ENCODE measurements at regions not wholly inside any gene's neighbourhood (a gene's known extent, or its start where the extent isn't known, plus 50 kb on each side); places are given as distances from the start of the nearest gene placed in this dataset.

DNA sequence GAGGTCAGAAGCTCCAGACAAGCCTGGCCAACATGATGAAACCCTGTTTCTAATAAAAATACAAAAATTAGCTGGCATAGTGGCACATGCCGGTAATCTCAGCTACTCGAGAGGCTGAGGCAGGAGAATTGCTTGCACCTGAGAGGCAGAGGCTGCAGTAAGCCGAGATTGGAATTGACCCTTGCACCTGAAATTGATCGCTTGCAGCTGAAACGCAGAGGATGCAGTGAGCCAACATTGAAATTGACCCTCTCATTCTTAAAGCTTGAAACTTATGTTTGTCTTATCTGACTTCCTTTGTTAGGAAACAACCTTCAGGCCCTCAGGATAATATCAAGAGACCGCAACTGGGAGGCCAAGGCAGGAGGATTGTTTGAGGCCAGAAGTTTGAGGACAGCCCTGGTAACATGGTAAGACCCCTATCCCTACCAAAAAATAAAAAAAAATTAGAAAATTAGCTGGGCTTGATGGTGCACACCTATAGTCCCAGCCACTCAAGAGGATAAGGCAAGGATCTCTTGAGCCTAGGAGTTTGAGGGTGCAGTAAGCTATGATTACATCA lies 376.6 kb upstream of the XYLT1 start:
- no peak for DNase-seq

DNA sequence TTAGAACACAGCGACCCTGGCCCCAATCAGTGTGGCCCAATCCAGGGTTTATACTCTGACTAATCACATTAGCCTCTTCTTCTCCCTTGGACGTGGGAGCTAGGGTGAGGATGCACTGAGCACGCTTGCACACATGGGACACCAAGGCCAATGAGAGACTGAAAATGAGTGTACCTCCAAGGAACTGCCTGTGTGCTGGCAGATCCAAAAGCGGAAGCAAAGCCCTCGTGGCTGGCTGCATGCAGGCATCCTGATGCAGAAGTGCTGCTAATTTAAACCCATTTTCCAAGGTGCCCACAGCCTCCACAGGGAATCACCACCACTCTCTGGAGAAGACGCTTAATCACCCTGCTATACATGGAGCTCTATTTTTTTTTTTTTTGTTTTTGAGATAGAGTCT lies 375.3 kb upstream of the XYLT1 start:
- DNase-seq = no peak

DNA sequence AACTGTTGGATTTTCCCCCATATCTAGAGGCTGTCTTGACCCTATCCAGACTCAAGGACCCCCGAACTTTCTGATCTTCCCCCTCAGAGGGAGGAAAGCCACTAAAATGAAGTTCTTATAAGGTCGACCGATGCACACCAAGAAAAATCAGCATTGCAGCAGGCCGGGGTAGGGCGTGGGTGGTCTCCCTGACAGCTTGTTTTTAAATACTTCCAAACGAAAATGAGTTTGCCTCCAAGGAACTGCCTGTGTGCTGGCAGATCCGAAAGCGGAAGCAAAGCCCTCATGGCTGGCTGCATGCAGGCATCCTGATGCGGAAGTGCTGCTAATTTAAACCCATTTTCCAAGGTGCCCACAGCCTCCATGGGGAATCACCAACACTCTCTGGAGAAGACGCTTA lies 374.3 kb upstream of the XYLT1 start:
- DNase-seq = no peak

DNA sequence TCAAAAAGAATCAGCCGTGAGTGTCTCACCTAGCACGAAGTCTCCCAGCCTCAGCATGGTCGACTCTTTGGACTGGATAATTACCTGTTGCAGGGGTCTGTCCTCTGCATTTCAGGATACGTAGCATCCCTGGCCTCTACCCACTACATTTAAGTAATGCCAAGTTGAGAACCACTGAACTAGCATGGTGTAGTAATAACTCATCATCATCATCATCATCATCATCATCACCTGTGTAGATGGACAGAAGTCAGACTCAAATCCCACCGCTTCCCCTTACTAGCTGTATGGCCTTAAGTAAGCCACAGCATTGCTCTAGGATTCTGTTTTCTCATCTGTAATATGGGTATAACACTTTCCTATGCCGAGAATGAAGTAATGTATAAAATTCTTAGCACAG lies 373.1 kb upstream of the XYLT1 start:
- no peak for DNase-seq

DNA sequence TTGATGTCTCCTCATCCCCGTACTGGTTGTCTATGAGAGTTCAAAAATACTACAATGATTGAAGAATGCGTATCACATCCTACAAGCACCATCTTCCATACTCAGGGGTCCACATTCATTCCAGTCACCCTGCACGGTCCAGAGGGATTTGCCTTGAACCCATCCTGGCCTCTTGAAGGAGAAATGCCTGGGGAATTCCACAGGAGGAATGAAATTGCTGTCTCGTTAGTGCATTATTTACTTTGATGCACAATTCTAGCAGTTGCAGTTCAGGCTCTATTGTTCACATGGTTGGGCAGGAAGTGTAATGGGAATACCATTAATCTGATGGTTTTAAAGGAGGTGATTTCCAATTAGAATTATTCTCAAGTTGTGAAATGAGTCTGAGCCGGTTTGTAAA lies 369.1 kb upstream of the XYLT1 start:
- no peak for DNase-seq

DNA sequence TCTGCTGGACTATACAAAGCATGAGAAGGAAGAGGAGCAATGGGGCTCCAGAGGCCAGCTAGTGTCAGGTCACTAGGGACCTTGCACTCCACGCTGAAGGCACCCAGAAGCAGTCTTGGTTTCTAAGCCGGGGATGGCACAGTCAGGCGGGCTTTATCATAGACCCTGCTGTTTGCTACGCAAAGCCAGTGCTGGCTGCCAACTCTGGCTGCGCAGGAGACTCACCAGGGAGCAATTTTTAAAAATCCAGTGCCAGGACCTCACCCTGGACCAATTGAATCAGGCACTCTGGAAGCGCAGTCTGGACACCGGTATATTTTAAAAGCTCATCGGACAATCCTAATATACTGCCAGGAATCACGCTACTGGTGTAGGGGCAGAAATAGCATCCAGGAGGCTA lies 368.5 kb upstream of the XYLT1 start:
- DNase-seq = no peak

DNA sequence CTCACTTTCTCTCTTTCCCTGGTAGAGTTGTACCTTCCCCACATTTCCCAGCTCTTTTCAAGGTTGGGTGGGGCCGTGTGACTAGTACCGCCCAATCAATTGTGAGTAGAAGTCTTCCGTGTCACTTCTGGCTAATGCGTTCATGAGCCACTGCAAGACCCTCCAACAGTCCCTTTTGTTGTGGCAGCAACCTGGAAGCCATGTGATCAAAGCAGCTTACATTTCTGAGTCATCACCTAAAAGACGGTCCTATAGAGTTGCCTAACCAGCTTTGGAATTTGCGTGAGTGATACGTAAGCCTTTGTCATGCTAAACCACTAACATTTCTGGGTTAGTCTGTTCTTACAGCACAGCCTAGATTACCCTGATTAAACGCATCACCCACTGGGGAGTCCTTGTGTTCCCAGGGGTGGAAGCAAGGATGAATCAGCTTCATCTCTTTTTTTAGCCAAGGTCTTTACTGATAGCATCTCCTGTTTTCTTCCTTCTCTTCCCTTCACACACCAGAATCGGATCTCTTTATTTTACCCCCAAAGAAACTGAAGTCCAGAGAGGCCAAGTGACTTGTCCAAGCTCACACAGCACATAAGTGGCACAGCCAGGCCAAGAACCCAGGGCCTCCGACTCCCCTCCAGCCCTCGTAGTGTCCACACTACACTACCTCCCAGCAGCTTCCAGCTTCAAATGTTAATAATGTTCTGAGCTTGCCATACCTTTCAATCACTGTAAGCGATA lies 366.3 kb upstream of the XYLT1 start:
- no peak for DNase-seq

DNA sequence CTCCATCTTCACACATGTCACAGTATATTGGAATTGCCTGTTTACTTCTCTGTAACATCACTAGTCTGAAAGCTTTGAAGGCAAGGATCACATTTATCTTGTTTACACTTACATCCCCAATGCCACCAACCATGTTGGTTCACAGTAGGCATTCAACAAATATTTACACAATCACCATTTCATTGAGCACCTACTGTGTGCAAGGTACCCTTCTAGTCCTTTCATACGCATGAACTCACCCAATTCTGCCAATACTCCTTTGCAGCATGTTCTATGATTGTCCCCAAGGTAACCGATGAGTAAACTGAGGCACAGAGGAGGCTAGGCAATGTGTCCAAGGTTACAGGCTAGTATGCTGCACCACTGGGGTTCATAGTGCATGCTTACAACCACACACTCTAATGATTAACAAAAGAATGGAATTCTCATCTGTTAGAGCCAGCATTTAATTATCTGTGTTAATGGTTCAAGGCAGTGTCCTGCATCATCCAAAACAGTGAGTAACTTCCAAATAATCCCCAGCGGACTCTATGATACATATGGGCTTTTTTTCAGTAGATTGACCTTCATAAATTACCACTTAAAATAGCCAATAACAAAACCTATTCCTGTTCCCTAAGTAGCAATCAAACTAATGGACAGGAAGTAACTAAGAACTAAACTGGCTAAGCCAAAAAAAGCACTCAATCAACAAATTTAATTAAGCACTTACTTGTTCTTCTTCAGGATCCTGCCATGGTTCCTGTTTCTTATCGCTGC lies 364.5 kb upstream of the XYLT1 start:
- DNase-seq = no peak

DNA sequence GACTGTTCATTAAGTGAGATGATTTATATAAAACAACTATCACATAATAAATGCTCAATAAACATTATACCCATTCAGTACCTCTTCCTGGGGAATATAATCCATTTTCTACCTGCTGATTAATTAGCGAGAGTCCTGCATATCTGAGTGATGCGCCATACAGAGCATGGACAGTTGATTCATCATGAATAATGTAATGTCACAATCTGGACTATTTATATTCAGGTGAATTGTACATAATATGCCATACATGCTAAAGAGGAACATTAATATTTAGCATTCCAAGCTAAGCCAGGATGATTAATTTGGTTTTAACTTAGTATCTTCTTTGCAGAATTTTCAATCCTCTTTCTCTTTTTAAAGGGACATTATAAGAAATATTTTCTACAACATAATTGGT lies 362.0 kb upstream of the XYLT1 start:
- DNase-seq = no peak

DNA sequence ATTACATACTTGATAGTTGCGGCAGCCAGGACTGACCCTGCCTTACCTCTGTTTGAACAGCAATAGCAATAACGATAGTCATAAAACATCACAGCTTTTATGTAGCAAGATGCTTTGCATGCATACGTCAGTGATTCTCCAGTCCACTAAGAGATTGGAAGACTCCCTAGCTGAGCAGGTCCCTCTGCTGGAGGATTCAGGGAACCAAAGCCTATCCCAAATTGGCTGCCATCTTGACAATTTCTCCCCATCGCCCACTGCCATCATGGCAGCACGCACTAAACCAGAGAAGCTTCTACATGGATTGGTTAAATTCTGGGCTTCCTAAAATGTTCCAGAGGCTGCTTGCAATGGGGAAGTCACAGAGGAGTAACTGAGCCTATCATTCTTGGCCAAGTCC lies 360.6 kb upstream of the XYLT1 start:
- DNase-seq = no peak

DNA sequence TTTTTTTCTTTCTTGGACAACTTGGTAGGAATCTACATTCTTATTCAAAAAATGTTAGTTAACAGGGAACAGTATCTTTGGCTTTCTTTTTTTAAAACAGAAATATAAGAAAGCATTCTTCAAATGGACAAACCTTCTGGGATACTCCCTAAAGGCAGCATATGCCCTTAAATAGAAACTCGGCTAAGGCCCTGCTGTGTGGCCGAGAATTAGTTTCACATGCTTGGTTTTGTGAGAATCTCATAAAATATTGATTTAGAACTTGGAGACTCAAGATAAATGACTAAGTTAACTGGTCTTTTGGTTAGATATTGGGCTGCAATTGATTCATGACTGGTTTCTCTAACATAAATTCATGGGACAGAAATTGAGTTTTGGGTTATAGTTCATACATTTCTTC lies 359.9 kb upstream of the XYLT1 start:
- no peak for DNase-seq

DNA sequence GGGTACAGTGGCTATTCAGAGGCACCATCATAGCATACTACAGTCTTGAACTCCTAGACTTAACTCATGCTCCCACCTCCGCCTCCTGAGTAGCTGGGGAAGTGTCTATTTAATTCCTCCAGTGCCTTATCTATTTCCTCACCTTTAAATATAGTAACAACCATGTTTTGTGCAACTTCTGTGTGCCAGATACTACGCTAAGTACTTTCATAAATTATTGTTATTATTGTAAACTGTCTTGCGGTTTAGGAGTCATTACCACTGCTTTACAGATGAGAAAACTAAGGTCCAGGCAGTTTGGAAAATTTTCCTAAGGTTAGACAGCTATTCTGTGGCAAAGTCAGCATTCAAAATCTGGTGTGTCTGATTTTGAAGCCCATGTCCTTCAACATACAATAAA lies 359.1 kb upstream of the XYLT1 start:
- no peak for DNase-seq

DNA sequence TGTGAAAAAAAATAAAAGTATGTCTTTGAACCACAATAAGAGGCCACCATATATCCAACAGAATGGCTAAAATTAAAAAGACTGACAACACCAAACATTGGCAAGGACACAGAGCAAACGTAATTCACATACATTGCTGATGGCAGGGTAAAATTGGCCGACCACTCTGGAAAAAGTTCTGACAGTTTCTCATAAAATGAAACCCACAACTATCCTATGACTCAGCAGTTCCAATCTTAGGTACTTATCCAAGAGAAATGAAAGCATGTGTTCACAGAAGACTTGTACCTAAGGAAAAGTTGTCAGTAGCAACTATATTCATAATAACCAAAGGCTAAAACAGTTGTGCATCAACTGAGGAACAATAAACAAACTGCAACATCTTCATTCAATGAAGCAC lies 357.3 kb upstream of the XYLT1 start:
- DNase-seq = no peak

DNA sequence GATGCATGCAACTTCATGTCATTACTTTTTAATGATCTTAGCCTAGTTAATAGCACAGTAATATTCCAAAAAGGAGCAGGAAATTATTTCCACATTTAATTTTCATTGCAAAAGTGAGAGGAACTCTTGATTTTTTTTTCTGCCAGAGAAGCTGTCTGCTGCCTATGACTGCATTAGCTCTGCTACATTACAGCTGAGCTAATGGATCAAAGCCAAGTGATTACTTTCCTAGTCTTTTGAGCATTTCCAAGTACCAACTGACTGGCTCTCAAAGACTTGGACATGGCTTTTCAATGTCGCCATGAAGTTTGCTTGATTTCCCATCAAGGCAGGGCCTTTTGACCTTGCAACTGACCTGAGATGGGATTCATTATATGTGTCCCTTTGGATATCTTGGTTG lies 356.6 kb upstream of the XYLT1 start:
- DNase-seq = no peak

DNA sequence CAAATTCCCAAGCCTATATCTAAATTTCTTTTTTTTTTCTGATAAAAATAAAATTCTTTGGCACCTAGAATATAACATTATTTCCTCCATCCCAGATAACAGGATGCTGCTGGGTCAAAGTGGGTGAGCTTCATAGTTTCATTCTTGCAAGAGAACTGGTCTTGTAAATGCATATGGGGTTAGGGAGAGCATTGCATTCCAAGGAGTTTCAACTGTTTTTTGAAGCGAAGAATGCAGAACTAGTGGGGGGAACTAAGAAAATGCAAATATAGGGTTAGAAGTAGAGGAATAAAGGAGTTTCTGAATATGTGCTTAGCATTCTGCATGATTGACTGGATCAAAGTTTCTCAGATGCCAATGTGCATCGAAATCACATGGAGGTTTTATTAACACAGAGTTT lies 347.2 kb upstream of the XYLT1 start:
- no peak for DNase-seq

DNA sequence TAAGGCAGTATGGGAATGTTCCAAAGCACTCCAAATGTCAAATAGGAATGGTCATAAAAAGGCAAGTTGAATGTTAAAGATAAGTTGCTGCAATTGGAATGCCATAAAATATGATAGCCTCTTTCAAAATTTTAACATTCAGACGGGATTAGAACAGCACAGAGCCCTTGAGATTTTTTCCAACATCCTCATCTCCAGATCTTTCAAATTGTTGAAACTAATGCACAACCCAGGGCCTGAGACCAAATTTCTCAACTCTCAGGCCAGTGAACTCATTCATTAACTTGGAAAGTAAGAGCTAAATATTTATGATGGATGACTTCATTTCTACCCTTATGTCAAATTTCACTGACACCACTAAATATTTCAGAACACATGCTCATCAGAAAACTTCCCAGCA lies 346.5 kb upstream of the XYLT1 start:
- DNase-seq = no peak

DNA sequence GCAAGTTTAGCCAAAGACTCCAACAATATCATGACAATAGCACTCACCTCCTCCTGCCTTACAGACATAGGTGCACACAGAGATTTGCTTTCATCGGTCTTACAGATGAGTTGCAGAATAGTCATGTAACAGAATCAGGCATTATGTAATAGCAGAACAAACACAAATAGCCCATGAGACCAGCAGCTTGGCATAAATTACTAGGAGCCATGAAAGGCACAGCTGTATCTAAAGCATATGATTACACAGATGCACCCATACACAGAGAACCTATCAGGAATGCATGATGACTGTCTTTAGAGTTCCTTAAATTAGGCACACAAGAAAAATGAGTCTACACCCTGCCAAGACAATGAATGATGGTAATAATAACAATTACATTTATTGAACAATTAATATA lies 342.0 kb upstream of the XYLT1 start:
- DNase-seq = no peak

DNA sequence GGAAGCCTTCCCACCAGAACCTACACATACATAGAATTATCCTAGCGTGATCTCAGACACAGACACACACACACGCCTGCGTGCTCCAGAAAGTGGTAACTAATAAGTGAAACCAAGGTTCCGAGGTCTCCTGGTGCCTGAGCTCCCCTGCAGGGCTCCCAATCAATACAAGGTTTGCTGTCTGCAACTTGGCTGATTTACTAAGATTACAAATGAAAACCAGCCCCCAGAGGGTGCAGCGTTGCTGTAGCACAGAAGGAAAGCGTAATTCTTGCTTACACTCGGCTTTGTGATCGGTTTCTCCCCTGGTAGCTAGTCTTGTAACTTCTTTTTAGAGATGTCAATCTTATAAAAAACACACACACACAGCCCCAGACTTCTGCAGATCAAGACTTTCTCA lies 334.1 kb upstream of the XYLT1 start:
- DNase-seq = no peak

DNA sequence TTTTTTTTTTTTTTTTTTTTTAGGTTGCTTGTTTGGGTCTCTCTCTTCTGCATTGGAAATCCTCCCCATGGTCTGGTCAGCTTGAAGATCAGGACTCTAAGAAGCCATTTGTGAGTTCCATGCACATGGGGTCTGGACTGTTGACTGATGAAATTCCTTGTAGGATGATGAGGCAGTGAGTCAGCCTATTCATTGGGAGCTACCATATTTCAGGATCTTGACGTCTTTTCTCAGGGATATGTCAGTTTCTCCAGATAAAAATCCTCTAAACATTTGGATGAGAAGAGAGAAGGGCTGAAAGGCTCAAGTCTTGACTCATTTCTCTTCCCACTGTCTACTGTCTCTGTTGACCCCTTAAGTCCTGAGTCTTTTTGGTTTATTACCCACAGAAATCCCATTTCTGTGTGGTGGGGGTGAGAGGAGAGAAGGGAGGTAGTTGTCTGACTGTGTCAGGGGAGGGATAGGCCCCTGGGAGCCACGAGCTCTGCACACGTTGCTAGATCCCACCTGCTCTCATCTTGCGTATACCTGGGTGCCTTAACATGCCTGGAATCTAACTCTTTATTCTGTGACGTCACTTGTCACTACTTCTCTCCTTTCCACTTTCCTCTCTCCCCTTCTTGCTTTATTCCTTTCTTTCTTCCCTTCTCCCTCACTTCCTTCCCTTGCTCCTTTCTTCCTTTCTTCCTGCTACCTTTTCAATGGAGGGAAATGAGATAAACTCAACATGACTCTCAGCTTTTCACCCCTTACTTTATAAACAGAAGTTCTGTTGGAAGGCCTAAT lies 333.1 kb upstream of the XYLT1 start:
- no peak for DNase-seq

DNA sequence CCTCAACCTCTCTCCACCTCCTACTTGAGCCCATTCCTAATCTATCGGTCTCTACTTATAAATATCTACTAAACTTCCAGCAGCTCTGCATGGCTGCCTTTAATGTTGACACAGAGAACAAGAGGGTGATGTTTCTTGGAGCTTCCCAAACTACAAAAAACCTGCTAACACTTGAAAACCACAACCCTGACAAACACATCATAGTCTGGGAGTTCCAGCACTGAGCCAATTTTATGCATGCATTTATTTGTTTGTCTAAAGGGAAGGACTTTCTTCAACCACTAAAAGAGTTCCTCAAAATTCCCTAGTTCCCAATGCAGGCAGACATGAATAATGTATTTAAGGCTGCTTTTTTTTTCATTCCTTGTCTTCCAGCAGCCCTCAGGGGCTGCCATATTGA lies 331.8 kb upstream of the XYLT1 start:
- no peak for DNase-seq

DNA sequence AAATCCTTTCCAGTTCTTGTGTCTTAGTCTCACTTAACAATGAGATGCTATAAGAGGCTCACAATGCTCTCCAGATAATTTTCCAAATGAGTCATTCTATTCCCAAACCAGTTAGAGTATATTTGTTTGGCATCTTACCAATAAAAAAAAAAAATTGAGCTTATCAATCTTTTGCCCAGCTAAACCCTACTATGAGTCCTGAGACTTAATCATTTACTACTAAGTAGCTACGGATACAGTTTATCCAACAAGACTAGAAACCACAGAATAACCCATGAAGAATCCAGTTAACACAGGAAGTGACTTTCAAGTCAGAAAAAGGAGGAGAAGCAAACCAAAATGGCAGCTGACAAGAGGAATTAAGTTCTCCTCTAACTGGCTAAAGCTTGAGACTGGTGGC lies 330.3 kb upstream of the XYLT1 start:
- no peak for DNase-seq

DNA sequence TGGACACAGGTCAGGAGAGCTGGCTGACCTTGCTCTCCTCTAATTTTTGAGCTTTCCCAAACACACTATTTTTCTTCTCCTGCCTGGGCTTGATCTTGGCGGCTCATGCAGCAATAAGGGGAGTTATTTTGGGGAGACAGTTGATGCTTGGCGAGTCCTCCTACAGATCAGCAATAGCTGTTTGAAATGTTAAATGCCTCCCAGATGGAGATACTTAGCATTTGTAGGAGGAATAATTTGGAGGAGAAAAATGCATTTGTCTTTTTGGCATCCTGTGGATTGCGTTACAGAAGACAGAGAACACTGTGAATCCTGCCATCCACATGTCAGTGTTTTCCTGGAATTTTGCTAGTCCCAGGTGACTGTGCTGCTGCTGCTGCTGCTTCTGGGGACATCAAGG lies 328.0 kb upstream of the XYLT1 start:
- DNase-seq = no peak

DNA sequence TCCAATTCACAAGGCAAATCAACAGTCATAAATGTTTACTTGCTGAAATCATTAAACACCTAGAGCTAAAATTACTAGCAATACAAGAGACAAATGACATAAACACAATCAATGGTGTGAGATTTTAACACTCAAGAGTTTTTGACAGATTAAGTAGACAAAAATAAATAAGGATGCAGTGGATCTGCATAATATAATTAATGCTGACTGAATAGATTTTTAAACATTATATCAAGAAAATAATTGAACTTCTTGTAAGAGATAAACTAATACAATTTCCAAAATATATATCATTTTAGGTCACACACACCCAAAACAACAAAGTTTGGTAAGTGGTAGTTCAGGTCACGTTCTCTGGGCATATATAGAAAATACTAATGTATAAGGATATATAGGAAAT lies 322.6 kb upstream of the XYLT1 start:
- DNase-seq = no peak

DNA sequence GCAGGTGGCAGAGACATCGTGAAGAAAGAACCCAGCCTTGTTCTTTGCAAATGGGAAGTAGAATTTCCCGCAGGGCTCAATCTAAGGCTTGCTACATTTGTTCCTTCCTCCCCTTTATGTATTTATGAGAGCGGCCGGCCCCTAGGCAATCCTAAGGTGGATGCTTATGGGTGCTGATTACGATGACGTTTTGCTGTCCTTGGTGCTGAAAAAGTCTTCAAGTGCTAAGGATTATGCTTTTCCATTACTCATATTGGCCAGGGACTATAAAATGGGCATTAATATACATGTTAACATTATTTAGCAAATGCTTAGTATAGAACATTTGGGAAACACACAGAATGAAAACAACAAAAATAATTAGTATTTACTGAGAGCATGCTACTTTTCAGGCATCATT lies 313.3 kb upstream of the XYLT1 start:
- no peak for DNase-seq
